Erythroblast (primary cell): ENCODE measurements at regions not wholly inside any gene's neighbourhood (a gene's known extent, or its start where the extent isn't known, plus 50 kb on each side); places are given as distances from the start of the nearest gene placed in this dataset.

Source experiments
- GATA1 ChIP-seq: IDR thresholded peaks from 2 replicates; pipeline ENCODE4 v1.6.1; 2011; ENCODE audit warnings: low read depth, mild to moderate bottlenecking, control low read depth, low read length, moderate library complexity
- POLR2A ChIP-seq: IDR thresholded peaks from 2 replicates; pipeline ENCODE4 v1.6.1; 2011; ENCODE audit warnings: mild to moderate bottlenecking, low read length

DNA sequence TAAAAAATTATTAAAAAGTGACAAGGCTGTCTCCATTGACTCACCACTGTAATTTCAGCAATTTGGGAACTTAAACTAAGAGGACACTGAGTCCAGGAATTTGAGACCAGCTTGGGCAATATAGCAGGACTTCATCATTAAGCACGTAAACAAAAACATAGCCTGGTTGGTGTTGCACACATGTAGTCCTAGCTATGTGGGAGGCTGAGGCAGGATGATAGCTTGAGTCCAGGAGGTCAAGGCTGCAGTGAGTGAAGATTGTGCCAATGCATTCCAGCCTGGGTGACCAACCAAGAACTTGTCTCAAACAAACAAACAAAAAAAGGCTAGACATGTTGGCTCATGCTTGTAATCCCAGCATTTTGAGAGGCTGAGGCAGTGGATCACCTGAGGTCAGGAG lies 439.4 kb upstream of the TSPY4 start:
- TF ChIP-seq POLR2A = no peak
- no peak for TF ChIP-seq GATA1
